Type B pancreatic cell (in vitro differentiated cells): ENCODE measurements at regions not wholly inside any gene's neighbourhood (a gene's known extent, or its start where the extent isn't known, plus 50 kb on each side); places are given as distances from the start of the nearest gene placed in this dataset.

Source experiments
- DNase-seq: peaks from one replicate; pipeline ENCODE4 v3.0.0; 2021; ENCODE audit warnings: mixed read lengths; ENCODE audit not compliant: unreplicated experiment; ENCODE audit errors: extremely low spot score
- H3K27ac Mint-ChIP-seq: 2 replicates; pipeline ENCODE4 v1.8.0; 2021; ENCODE audit warnings: mild to moderate bottlenecking, mixed read lengths
- H3K27me3 Mint-ChIP-seq: 2 replicates; pipeline ENCODE4 v1.8.0; 2021; ENCODE audit warnings: mixed read lengths
- H3K36me3 Mint-ChIP-seq: 2 replicates; pipeline ENCODE4 v1.8.0; 2021; ENCODE audit warnings: mixed read lengths
- H3K4me1 Mint-ChIP-seq: one replicate; pipeline ENCODE4 v1.8.0; 2021; ENCODE audit warnings: mixed read lengths; ENCODE audit not compliant: unreplicated experiment
- H3K4me3 Mint-ChIP-seq: 2 replicates; pipeline ENCODE4 v1.8.0; 2021; ENCODE audit warnings: mild to moderate bottlenecking, mixed read lengths
- H3K9me3 Mint-ChIP-seq: 2 replicates; pipeline ENCODE4 v1.8.0; 2021; ENCODE audit warnings: mixed read lengths
- CTCF ChIP-seq: fragments of 200-600 bp; sonication (generic); conservative IDR thresholded peaks from 2 replicates; pipeline ENCODE4 v1.5.0; 2021; ENCODE audit warnings: antibody characterized with exemption, mild to moderate bottlenecking

GRCh38 chrX:150081076-150081475 is 142.8 kb upstream of the EOLA2 start:
- no peaks in the 10 kb centered on the region for H3K27me3 Mint-ChIP-seq
- H3K4me1 Mint-ChIP-seq: no peaks in the 10 kb centered on the region
- TF ChIP-seq CTCF: no peak
- no peak for DNase-seq
- no peak overlapping the region for H3K27ac Mint-ChIP-seq
- no peaks in the 10 kb centered on the region for H3K36me3 Mint-ChIP-seq
- no peak overlapping the region for H3K4me3 Mint-ChIP-seq
- H3K9me3 Mint-ChIP-seq: no peaks in the 10 kb centered on the region

GRCh38 chrX:150084496-150085229 is 146.4 kb upstream of the EOLA2 start:
- Mint-ChIP-seq H3K4me3 (no peak overlapping the region), H3K9me3 (no peaks in the 10 kb centered on the region), H3K36me3 (no peaks in the 10 kb centered on the region), H3K27ac (no peak overlapping the region), H3K27me3 (no peaks in the 10 kb centered on the region), H3K4me1 (no peaks in the 10 kb centered on the region)
- no peak for DNase-seq
- TF ChIP-seq CTCF: no peak

- H3K36me3 Mint-ChIP-seq: no peaks in the 10 kb centered on the region
- TF ChIP-seq CTCF: no peak
- no peaks in the 10 kb centered on the region for H3K27me3 Mint-ChIP-seq
- DNase-seq: no peak
- H3K9me3 Mint-ChIP-seq: no peaks in the 10 kb centered on the region
- no peak overlapping the region for H3K4me3 Mint-ChIP-seq
- H3K27ac Mint-ChIP-seq: no peak overlapping the region
- H3K4me1 Mint-ChIP-seq: no peaks in the 10 kb centered on the region
Measured at GRCh38 chrX:150085881-150086280, 147.6 kb upstream of the EOLA2 start.

- H3K4me1 Mint-ChIP-seq: no peaks in the 10 kb centered on the region
- H3K36me3 Mint-ChIP-seq: no peaks in the 10 kb centered on the region
- H3K9me3 Mint-ChIP-seq: no peaks in the 10 kb centered on the region
- no peak for TF ChIP-seq CTCF
- no peak overlapping the region for H3K27ac Mint-ChIP-seq
- H3K27me3 Mint-ChIP-seq: no peaks in the 10 kb centered on the region
- no peak for DNase-seq
- no peak overlapping the region for H3K4me3 Mint-ChIP-seq
Measured at GRCh38 chrX:150086371-150086770, 148.1 kb upstream of the EOLA2 start.

- Mint-ChIP-seq H3K4me3 (no peak overlapping the region), H3K27me3 (no peaks in the 10 kb centered on the region), H3K9me3 (no peaks in the 10 kb centered on the region), H3K4me1 (no peaks in the 10 kb centered on the region), H3K36me3 (no peaks in the 10 kb centered on the region), H3K27ac (no peak overlapping the region)
- DNase-seq: no peak
- TF ChIP-seq CTCF: no peak
Measured at GRCh38 chrX:150087612-150088011, 149.3 kb upstream of the EOLA2 start.
